ENCODE measurements at regions not wholly inside any gene's neighbourhood (a gene's known extent, or its start where the extent isn't known, plus 50 kb on each side); places are given as distances from the start of the nearest gene placed in this dataset.
"Not testable (repeated sequence)": the region's sequence is repeated elsewhere in the genome, so short reads cannot be mapped to it uniquely, and the experiment has no call there.

DNA sequence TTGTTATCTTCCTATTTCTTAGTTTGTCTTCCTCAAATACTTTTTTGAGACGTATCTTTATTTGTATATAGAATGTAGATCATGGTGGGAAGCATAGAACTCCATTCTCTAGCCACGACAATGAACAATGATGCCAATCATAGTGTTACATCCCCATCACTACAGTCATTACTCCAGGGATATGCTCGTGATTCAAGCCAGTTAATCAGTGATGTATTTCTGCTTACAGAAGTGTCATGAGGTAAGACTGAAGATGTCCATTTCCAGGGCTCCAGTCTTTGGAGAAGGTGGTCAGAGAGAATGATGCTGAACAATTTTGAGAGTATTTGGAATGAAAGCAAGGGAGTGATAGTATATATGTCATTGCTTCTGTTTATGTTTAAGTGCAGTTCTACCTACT lies 777.2 kb upstream of the TMEFF2 start:
- no peak for DNase-seq (ENCODE audit: low read depth)
- no peak overlapping the region for H3K4me3 ChIP-seq (ENCODE audit: low read depth, low read length)
- TF ChIP-seq, protein P1, sequence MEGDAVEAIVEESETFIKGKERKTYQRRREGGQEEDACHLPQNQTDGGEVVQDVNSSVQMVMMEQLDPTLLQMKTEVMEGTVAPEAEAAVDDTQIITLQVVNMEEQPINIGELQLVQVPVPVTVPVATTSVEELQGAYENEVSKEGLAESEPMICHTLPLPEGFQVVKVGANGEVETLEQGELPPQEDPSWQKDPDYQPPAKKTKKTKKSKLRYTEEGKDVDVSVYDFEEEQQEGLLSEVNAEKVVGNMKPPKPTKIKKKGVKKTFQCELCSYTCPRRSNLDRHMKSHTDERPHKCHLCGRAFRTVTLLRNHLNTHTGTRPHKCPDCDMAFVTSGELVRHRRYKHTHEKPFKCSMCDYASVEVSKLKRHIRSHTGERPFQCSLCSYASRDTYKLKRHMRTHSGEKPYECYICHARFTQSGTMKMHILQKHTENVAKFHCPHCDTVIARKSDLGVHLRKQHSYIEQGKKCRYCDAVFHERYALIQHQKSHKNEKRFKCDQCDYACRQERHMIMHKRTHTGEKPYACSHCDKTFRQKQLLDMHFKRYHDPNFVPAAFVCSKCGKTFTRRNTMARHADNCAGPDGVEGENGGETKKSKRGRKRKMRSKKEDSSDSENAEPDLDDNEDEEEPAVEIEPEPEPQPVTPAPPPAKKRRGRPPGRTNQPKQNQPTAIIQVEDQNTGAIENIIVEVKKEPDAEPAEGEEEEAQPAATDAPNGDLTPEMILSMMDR (IDR thresholded peaks at IDR 0.05; ENCODE audit: insufficient read depth, low read length), result no peak

DNA sequence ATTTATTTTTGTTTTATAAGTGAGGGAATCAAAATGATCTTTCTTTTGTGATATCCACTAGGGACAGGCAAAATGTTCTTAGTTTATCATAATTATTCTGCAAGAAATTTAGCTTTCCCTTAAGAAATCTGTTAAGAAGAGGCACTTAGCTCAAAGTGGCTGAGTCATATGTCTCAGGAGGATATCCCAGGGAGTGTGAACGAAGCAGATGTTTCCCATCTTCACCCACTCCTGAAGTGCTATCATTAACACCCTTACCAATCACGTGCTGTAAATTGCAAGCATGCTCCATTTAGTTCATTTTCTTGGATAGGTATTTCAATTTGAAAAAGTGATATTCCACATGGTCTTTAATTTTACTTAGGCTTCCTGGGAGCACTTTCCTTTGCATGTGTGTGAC lies 774.3 kb upstream of the TMEFF2 start:
- TF ChIP-seq, protein P1 (IDR thresholded peaks at IDR 0.05; ENCODE audit: insufficient read depth, low read length), result no peak
- DNase-seq (ENCODE audit: low read depth), result no peak
- no peak overlapping the region for H3K4me3 ChIP-seq (ENCODE audit: low read depth, low read length)

DNA sequence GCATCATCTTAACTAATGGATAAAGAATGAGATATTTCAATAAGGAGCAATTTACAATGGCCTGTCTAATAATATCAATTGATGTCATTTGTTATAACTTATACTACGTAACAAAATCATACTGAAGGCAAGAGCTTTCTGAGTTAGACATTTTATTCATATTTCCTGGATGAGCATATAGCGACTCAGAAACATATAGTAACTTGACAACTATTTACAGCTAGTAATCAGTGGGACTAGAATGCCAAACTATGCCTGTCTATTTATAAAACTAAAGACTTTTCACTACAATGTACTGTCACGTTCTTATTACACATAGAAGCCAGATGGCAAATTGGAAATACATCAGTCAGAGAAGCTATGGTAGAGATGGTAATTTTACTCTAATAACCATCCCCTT lies 766.2 kb upstream of the TMEFF2 start:
- TF ChIP-seq, protein P1 (IDR thresholded peaks at IDR 0.05; ENCODE audit: insufficient read depth, low read length), result no peak
- no peak for DNase-seq (ENCODE audit: low read depth)
- no peak overlapping the region for H3K4me3 ChIP-seq (ENCODE audit: low read depth, low read length)

DNA sequence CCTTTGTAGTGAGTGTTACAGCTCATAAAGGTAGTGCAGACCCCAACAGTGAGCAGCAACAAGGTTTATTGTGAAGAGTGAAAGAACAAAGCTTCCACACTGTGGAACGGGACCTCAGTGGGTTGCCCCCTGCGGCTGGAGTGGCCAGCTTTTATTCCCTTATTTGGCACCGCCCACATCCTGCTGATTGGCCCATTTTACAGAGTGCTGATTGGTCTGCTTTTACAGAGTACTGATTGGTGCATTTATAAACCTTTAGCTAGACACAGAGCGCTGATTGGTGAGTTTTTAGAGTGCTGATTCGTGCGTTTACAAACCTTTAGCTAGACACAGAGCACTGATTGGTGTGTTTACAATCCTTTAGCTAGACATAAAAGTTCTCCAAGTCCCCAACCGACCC lies 763.9 kb upstream of the TMEFF2 start:
- H3K4me3 ChIP-seq (ENCODE audit: low read depth, low read length); DNase-seq (ENCODE audit: low read depth): not testable (repeated sequence)

DNA sequence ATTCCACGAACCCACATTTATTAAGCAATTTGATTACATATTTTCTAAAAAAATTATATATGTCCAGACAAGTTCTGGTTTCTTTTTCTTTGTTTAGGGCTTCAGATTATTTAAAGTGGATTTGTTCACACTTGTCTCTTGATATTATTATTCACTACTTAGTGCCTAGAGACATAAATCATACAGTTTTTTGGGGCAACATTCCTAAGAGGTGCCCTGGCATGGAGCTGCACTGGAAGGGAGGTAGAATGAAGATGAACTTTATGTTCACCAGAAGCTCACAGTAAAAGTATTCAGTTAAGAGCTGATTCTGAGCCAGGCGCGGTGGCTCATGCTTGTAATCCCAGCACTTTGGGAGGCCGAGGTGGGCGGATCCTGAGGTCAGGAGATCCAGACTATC lies 762.7 kb upstream of the TMEFF2 start:
- H3K4me3 ChIP-seq (ENCODE audit: low read depth, low read length), result no peak overlapping the region
- TF ChIP-seq, protein P1 (IDR thresholded peaks at IDR 0.05; ENCODE audit: insufficient read depth, low read length), result no peak
- no peak for DNase-seq (ENCODE audit: low read depth)

DNA sequence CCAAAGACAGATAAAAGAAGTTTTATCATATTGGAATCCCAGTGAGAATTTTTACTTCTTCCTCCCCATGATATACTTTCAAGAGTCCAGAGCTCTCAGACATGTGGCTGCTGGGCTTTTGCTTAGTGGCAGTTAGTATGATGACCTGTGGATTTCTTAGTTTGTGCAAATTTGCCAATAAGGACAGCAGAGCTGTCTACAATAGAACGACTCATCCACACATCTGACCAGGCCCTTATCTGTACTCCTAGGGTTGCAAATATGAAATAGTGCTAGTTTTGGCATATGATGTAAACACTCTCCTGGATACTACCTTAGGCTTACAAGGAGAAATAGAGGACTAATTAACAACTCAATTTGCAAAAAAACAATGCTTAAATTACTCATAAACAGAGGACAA lies 758.4 kb upstream of the TMEFF2 start:
- no peak for DNase-seq (ENCODE audit: low read depth)
- no peak overlapping the region for H3K4me3 ChIP-seq (ENCODE audit: low read depth, low read length)
- TF ChIP-seq, protein P1 (IDR thresholded peaks at IDR 0.05; ENCODE audit: insufficient read depth, low read length), result no peak

DNA sequence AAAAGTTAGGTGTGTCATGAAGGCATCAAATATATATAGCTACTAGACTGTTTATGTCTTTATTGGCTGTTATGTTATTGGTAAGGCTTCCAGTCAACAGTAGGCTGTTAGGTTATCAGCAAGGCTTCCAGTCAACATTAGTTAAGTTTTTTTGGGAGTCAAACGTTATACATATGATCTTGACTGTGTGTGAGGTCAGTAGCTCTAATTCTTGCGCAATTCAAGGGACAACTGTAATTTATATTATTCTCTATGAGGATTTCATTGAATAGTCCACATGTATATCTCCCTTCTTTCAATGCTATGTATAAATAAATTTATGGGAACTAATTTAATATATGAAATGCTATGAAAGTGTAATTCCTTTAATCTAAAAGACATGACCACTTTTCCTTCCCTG lies 757.5 kb upstream of the TMEFF2 start:
- TF ChIP-seq, protein P1 (IDR thresholded peaks at IDR 0.05; ENCODE audit: insufficient read depth, low read length), result no peak
- no peak for DNase-seq (ENCODE audit: low read depth)
- no peak overlapping the region for H3K4me3 ChIP-seq (ENCODE audit: low read depth, low read length)

Measured in fibroblast of the aortic adventitia (primary cell).